ENCODE measurements at regions not wholly inside any gene's neighbourhood (a gene's known extent, or its start where the extent isn't known, plus 50 kb on each side); places are given as distances from the start of the nearest gene placed in this dataset.

DNA sequence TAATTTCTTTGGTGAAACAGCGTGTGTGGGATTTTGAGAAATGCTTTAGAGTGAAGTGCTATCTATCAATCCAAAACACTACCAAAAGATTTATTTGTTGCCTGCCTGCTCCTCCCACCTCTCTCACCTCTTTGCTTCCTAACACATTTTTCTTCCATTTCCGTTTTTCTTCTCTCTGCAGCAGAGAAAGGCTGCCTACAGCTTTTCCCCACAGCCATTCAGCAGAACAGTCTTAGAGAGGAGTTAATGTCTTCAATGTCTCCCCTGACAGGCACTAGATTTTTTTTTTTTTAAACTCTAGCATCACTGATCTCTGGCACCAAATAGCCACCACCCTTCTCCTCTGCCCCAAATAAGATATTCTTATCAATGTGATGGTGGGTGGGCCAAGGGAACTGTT lies 327.8 kb upstream of the MAN1A1 start:
- no peak overlapping the region for H2AFZ ChIP-seq (replicated peaks; ENCODE audit: low read length, poor library complexity)
- no peak overlapping the region for H2BK20ac ChIP-seq (ENCODE audit: low read depth, low read length)
- H3K56ac ChIP-seq (ENCODE audit: extremely low read depth, insufficient read depth, low read length), result no peak overlapping the region
- WGBS, 2 experiments (ENCODE audit: extremely low coverage in 2 of 2, insufficient read length in 1 of 2), result no CpG with 5 or more reads among the region's 2 CpGs
- ChIA-PET POLR2A (ENCODE audit: unreplicated experiment) (no interaction called here), CTCF (no interaction called here)
- in situ Hi-C loops (cut with MboI; ENCODE audit: low sequenced_read_pairs) (no loop called here), intact Hi-C loops (cut with micrococcal nuclease) (no loop called here), dilution Hi-C loops (cut with HindIII; ENCODE audit: low sequenced_read_pairs, unreplicated experiment) (no loop called here)
- H2BK5ac ChIP-seq (ENCODE audit: low read depth, low read length, poor library complexity, severe bottlenecking), result no peak overlapping the region
- BruUV-seq (replicated peaks), result no TSS peak
- H4K8ac ChIP-seq (ENCODE audit: low read depth in 2 of 2, low read length in 2 of 2), result no peak overlapping the region
- no peak overlapping the region for H4K91ac ChIP-seq (ENCODE audit: insufficient read depth, low read depth, low read length)
- H4K5ac ChIP-seq (ENCODE audit: low read depth, low read length), result no peak overlapping the region
- H3K36me3 ChIP-seq (ENCODE audit: control insufficient read depth, insufficient read depth, low read length), result no peaks in the 10 kb centered on the region
- no peaks in the 10 kb centered on the region for H4K20me1 ChIP-seq (ENCODE audit: insufficient read depth, low read length)
- H2BK15ac ChIP-seq (ENCODE audit: low read depth, low read length), result no peak overlapping the region
- H3K9me1 ChIP-seq (ENCODE audit: insufficient read depth, low read length), result no peaks in the 10 kb centered on the region
- no peaks in the 10 kb centered on the region for H3K4me1 ChIP-seq (ENCODE audit: control insufficient read depth, insufficient read depth, low read length)
- no peak overlapping the region for H3K4ac ChIP-seq (ENCODE audit: low read depth, low read length)
- no peak overlapping the region for H3K4me2 ChIP-seq (ENCODE audit: low read depth, low read length)
- ATAC-seq (ENCODE audit: low read depth) (no peak), DNase-seq (no peak)
- H3K18ac ChIP-seq (ENCODE audit: low read depth, low read length), result no peak overlapping the region
- H3K9ac ChIP-seq (ENCODE audit: low read depth, low read length), result no peak overlapping the region
- no peak overlapping the region for H3K14ac ChIP-seq (replicated peaks; ENCODE audit: low read depth, low read length)
- no peak overlapping the region for H3K23ac ChIP-seq (ENCODE audit: low read depth, low read length)
- H3K27ac ChIP-seq (ENCODE audit: insufficient read depth, low read length), result no peak overlapping the region
- H3K4me3 ChIP-seq (ENCODE audit: insufficient read depth, low read depth, low read length), result no peak overlapping the region
- H2AK9ac ChIP-seq (replicated peaks; ENCODE audit: low read depth, low read length, poor library complexity), result no peak overlapping the region
- no peaks in the 10 kb centered on the region for H3K79me1 ChIP-seq (ENCODE audit: low read depth in 1 of 2, low read length in 2 of 2)
- no peaks in the 10 kb centered on the region for H3K9me3 ChIP-seq (ENCODE audit: control insufficient read depth, insufficient read depth, low read length)
- H2BK120ac ChIP-seq (ENCODE audit: low read depth, low read length), result no peak overlapping the region
- TF ChIP-seq SMC3 (IDR thresholded peaks at IDR 0.05; ENCODE audit: low read depth, low read length) (no peak), BHLHE40 (IDR thresholded peaks at IDR 0.05; ENCODE audit: low read depth, low read length) (no peak), CHD1 (IDR thresholded peaks at IDR 0.05; ENCODE audit: low read depth, low read length) (no peak), RCOR1 (IDR thresholded peaks at IDR 0.05; ENCODE audit: insufficient replicate concordance, low read length) (no peak), RFX5 (IDR thresholded peaks at IDR 0.05; ENCODE audit: low read depth, low read length) (no peak), MXI1 (IDR thresholded peaks at IDR 0.05; ENCODE audit: borderline replicate concordance, low read depth, low read length) (no peak), FOS (IDR thresholded peaks at IDR 0.05; ENCODE audit: low read depth, low read length) (no peak), MAZ (IDR thresholded peaks at IDR 0.05; ENCODE audit: borderline replicate concordance, low read depth, low read length) (no peak), CEBPB (IDR thresholded peaks at IDR 0.05; ENCODE audit: low read depth, low read length) (no peak), POLR2A (IDR thresholded peaks at IDR 0.05; ENCODE audit: low read depth, low read length) (no peak)
- TF ChIP-seq, protein P1, sequence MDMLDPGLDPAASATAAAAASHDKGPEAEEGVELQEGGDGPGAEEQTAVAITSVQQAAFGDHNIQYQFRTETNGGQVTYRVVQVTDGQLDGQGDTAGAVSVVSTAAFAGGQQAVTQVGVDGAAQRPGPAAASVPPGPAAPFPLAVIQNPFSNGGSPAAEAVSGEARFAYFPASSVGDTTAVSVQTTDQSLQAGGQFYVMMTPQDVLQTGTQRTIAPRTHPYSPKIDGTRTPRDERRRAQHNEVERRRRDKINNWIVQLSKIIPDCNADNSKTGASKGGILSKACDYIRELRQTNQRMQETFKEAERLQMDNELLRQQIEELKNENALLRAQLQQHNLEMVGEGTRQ (IDR thresholded peaks at IDR 0.05; ENCODE audit: low read depth, low read length), result no peak
- TF ChIP-seq, protein P2, sequence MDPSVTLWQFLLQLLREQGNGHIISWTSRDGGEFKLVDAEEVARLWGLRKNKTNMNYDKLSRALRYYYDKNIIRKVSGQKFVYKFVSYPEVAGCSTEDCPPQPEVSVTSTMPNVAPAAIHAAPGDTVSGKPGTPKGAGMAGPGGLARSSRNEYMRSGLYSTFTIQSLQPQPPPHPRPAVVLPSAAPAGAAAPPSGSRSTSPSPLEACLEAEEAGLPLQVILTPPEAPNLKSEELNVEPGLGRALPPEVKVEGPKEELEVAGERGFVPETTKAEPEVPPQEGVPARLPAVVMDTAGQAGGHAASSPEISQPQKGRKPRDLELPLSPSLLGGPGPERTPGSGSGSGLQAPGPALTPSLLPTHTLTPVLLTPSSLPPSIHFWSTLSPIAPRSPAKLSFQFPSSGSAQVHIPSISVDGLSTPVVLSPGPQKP (IDR thresholded peaks at IDR 0.05; ENCODE audit: borderline replicate concordance, low read depth, low read length), result no peak
- TF ChIP-seq, protein P3, sequence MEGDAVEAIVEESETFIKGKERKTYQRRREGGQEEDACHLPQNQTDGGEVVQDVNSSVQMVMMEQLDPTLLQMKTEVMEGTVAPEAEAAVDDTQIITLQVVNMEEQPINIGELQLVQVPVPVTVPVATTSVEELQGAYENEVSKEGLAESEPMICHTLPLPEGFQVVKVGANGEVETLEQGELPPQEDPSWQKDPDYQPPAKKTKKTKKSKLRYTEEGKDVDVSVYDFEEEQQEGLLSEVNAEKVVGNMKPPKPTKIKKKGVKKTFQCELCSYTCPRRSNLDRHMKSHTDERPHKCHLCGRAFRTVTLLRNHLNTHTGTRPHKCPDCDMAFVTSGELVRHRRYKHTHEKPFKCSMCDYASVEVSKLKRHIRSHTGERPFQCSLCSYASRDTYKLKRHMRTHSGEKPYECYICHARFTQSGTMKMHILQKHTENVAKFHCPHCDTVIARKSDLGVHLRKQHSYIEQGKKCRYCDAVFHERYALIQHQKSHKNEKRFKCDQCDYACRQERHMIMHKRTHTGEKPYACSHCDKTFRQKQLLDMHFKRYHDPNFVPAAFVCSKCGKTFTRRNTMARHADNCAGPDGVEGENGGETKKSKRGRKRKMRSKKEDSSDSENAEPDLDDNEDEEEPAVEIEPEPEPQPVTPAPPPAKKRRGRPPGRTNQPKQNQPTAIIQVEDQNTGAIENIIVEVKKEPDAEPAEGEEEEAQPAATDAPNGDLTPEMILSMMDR (conservative IDR thresholded peaks at IDR 0.05; ENCODE audit: low read depth, low read length), result no peak
- no peak overlapping the region for H2AK5ac ChIP-seq (ENCODE audit: low read depth, low read length)
- no peaks in the 10 kb centered on the region for H3K27me3 ChIP-seq (ENCODE audit: control insufficient read depth, insufficient read depth, low read length)

Measured in IMR-90 (cell line).